H1 (cell line): ENCODE measurements at regions not wholly inside any gene's neighbourhood (a gene's known extent, or its start where the extent isn't known, plus 50 kb on each side); places are given as distances from the start of the nearest gene placed in this dataset.

Experiments
- CTCF ChIA-PET: fragments of 300-600 bp; sonication (Branson Sonifier 250); formaldehyde crosslinking; loops from one replicate; lab custom pipeline; 2021; ENCODE audit not compliant: partially characterized antibody; lab: Charles Lee
- POLR2A ChIA-PET: fragments of 300-600 bp; sonication (Branson Sonifier 250); formaldehyde crosslinking; loops from one replicate; lab custom pipeline; 2021; ENCODE audit warnings: inconsistent platforms; ENCODE audit not compliant: partially characterized antibody; lab: Charles Lee
- DNase-seq, 2 experiments: peaks; one replicate each; pipeline versions ENCODE4 v3.0.0 to v3.0.0-alpha.2; 2010 to 2022; ENCODE audit warnings: low spot score in 2 of 2, low read depth in 1 of 2, mixed read lengths in 1 of 2
- FAIRE-seq: peaks from 2 replicates; lab custom pipeline; 2011; peaks lifted over from hg19 to GRCh38; lab: Jason Lieb, UNC
- H2AFZ ChIP-seq: 2 replicates; pipeline ENCODE4 v1.8.1; 2012; ENCODE audit warnings: low read length, inconsistent platforms
- H2AK5ac ChIP-seq: 2 replicates; pipeline ENCODE4 v1.6.1; 2013; ENCODE audit warnings: low read depth, low read length
- H2BK120ac ChIP-seq: replicated peaks from 2 replicates; pipeline ENCODE3; 2013; ENCODE audit warnings: low read depth, low read length, inconsistent platforms
- H2BK12ac ChIP-seq: 2 replicates; pipeline ENCODE4 v1.6.1; 2013; ENCODE audit warnings: low read depth, low read length
- H2BK15ac ChIP-seq: 2 replicates; pipeline ENCODE4 v1.6.1; 2013; ENCODE audit warnings: low read length
- H2BK20ac ChIP-seq: 2 replicates; pipeline ENCODE4 v1.6.1; 2013; ENCODE audit warnings: low read length
- H2BK5ac ChIP-seq: 2 replicates; pipeline ENCODE4 v1.6.1; 2013; ENCODE audit warnings: low read depth, low read length
- H3K14ac ChIP-seq: 2 replicates; pipeline ENCODE4 v1.6.1; 2013; ENCODE audit warnings: inconsistent platforms; ENCODE audit not compliant: insufficient read length
- H3K18ac ChIP-seq: 2 replicates; pipeline ENCODE4 v1.6.1; 2013; ENCODE audit warnings: low read length; ENCODE audit errors: extremely low read depth
- H3K23ac ChIP-seq: 2 replicates; pipeline ENCODE4 v1.6.1; 2013; ENCODE audit warnings: inconsistent platforms; ENCODE audit not compliant: insufficient read length
- H3K23me2 ChIP-seq: 2 replicates; pipeline ENCODE4 v1.6.1; 2013; ENCODE audit warnings: low read depth, low read length
- H3K27ac ChIP-seq: 2 replicates; pipeline ENCODE4 v1.6.1; 2011; ENCODE audit warnings: low read depth, low read length, inconsistent platforms
- H3K27me3 ChIP-seq, 4 experiments: replicated peaks in 1 of 4; 1 replicate in 1 of 4; 2 replicates in 3 of 4; pipeline versions ENCODE4 v1.6.1 to v1.8.1; 2011 to 2013; ENCODE audit warnings: low read length in 3 of 4, mild to moderate bottlenecking in 3 of 4, inconsistent platforms in 2 of 4, mixed read lengths in 2 of 4, moderate library complexity in 1 of 4; ENCODE audit not compliant: control insufficient read depth in 3 of 4, insufficient read depth in 3 of 4; ENCODE audit errors: extremely low read depth in 1 of 4
- H3K36me3 ChIP-seq, 4 experiments: 2 replicates each; pipeline versions ENCODE4 v1.6.1 to v1.8.1; 2011 to 2013; ENCODE audit warnings: mild to moderate bottlenecking in 4 of 4, low read length in 3 of 4, moderate library complexity in 2 of 4, control low read depth in 1 of 4, inconsistent platforms in 1 of 4; ENCODE audit not compliant: insufficient read depth in 4 of 4, control insufficient read depth in 2 of 4
- H3K4ac ChIP-seq: replicated peaks from 2 replicates; pipeline ENCODE3; 2013; ENCODE audit warnings: low read length, low read depth, mixed read lengths, inconsistent platforms; ENCODE audit not compliant: insufficient read length
- H3K4me1 ChIP-seq, 4 experiments: replicated peaks in 1 of 4; 1 replicate in 1 of 4; 2 replicates in 3 of 4; pipeline versions ENCODE4 v1.6.1 to v1.8.1; 2011 to 2013; ENCODE audit warnings: low read length in 3 of 4, inconsistent platforms in 2 of 4, mixed read lengths in 1 of 4; ENCODE audit not compliant: insufficient read depth in 4 of 4, control insufficient read depth in 3 of 4
- H3K4me2 ChIP-seq, 2 experiments: 2 replicates each; pipeline versions ENCODE4 v1.6.1 to v1.8.1; 2011 to 2013; ENCODE audit warnings: low read depth in 2 of 2, low read length in 2 of 2, control low read depth in 1 of 2, inconsistent platforms in 1 of 2, mild to moderate bottlenecking in 1 of 2; ENCODE audit not compliant: insufficient read depth in 1 of 2
- H3K4me3 ChIP-seq, 4 experiments: fragments of 200-600, 300-600 bp in 1 of 4; sonication (generic), shearing (Covaris generic), sonication (Bioruptor Twin) in 1 of 4; 2 replicates each; pipeline versions ENCODE4 v1.5.1 to v1.8.1; 2011 to 2016; ENCODE audit warnings: low read length in 4 of 4, low read depth in 3 of 4, control low read depth in 2 of 4, inconsistent platforms in 2 of 4, mild to moderate bottlenecking in 2 of 4, mixed read lengths in 1 of 4, moderate library complexity in 1 of 4; ENCODE audit not compliant: insufficient read depth in 2 of 4; ENCODE audit errors: extremely low read depth in 1 of 4
- H3K56ac ChIP-seq: replicated peaks from 2 replicates; pipeline ENCODE3; 2013; ENCODE audit warnings: low read depth, mild to moderate bottlenecking, mixed read lengths, low read length, inconsistent platforms; ENCODE audit not compliant: insufficient read length
- H3K79me1 ChIP-seq: 2 replicates; pipeline ENCODE4 v1.6.1; 2013; ENCODE audit warnings: low read depth, low read length, control low read depth
- H3K79me2 ChIP-seq, 2 experiments: 2 replicates each; pipeline versions ENCODE4 v1.6.1 to v1.8.1; 2012 to 2013; ENCODE audit warnings: low read length in 2 of 2, mild to moderate bottlenecking in 2 of 2, inconsistent platforms in 1 of 2; ENCODE audit not compliant: insufficient read depth in 2 of 2, control insufficient read depth in 1 of 2
- H3K9ac ChIP-seq, 4 experiments: replicated peaks in 1 of 4; 1 replicate in 1 of 4; 2 replicates in 3 of 4; pipeline versions ENCODE4 v1.6.1 to v1.8.1; 2011 to 2013; ENCODE audit warnings: low read depth in 3 of 4, low read length in 3 of 4, control low read depth in 2 of 4, mild to moderate bottlenecking in 2 of 4, moderate library complexity in 2 of 4, inconsistent platforms in 1 of 4; ENCODE audit errors: extremely low read depth in 1 of 4
- H3K9me3 ChIP-seq, 2 experiments: 2 replicates each; pipeline versions ENCODE4 v1.6.1 to v1.8.1; 2012 to 2013; ENCODE audit warnings: mild to moderate bottlenecking in 2 of 2, moderate library complexity in 2 of 2, control low read depth in 1 of 2, inconsistent platforms in 1 of 2, low read depth in 1 of 2, low read length in 1 of 2, mixed read lengths in 1 of 2; ENCODE audit not compliant: insufficient read depth in 2 of 2
- H4K20me1 ChIP-seq, 2 experiments: replicated peaks in 1 of 2; 2 replicates each; pipeline versions ENCODE3 to v1.8.1; 2011 to 2013; ENCODE audit warnings: inconsistent platforms in 2 of 2, low read length in 2 of 2, mild to moderate bottlenecking in 1 of 2; ENCODE audit not compliant: insufficient read depth in 2 of 2, control insufficient read depth in 1 of 2
- H4K5ac ChIP-seq: 2 replicates; pipeline ENCODE4 v1.6.1; 2013; ENCODE audit warnings: low read length, low read depth, mixed read lengths, inconsistent platforms; ENCODE audit not compliant: insufficient read length
- H4K8ac ChIP-seq: 2 replicates; pipeline ENCODE4 v1.8.0; 2013; ENCODE audit warnings: mild to moderate bottlenecking, moderate library complexity, low read length, inconsistent platforms; ENCODE audit not compliant: insufficient read depth; ENCODE audit errors: extremely low read depth
- H4K91ac ChIP-seq: replicated peaks from 2 replicates; pipeline ENCODE3; 2013; ENCODE audit warnings: low read length, mixed read lengths, inconsistent platforms; ENCODE audit not compliant: insufficient read length
- CBX8 ChIP-seq: fragments of 300-800, 300-1000 bp; sonication (generic); IDR thresholded peaks from 2 replicates; pipeline ENCODE4 v1.7.1; 2016; ENCODE audit warnings: low read depth, low read length, borderline replicate concordance
- CHD2 ChIP-seq: IDR thresholded peaks from 2 replicates; pipeline ENCODE4 v1.6.1; 2012; ENCODE audit warnings: low read length, improper control_type of control experiment
- TCF12 ChIP-seq: IDR thresholded peaks from 2 replicates; pipeline ENCODE4 v1.6.1; 2011; ENCODE audit warnings: low read depth, mild to moderate bottlenecking, low read length
- WGBS, 2 experiments: shearing (Covaris generic) in 1 of 2; methylation state at CpG; one replicate each; pipeline versions ENCODE4 v1.1.6 to v1.1.7; 2013 to 2015; ENCODE audit warnings: low lambda C conversion rate in 2 of 2, mixed read lengths in 2 of 2, inconsistent platforms in 1 of 2, low coverage in 1 of 2, missing lambda C conversion rate in 1 of 2; ENCODE audit not compliant: insufficient replicate concordance in 2 of 2, insufficient coverage in 1 of 2, insufficient read length in 1 of 2; ENCODE audit errors: extremely low coverage in 1 of 2, missing lambda C conversion rate in 1 of 2; 5-methylcytosine and 5-hydroxymethylcytosine counted together

- Histone ChIP-seq H3K18ac (no peak overlapping the region), H3K27me3 (no peaks in the 10 kb centered on the region), H3K9ac (peak overlapping the region in 1 of 4 experiments; percentile 34; a peak in 1 of 7 replicates), H2BK120ac (no peak overlapping the region), H2BK20ac (no peak overlapping the region), H2AFZ (no peak overlapping the region), H2BK15ac (no peak overlapping the region), H3K14ac (no peak overlapping the region), H4K20me1 (no peaks in the 10 kb centered on the region), H4K5ac (no peak overlapping the region)
- no peak for FAIRE-seq
- TF ChIP-seq CBX8 (no peak), CHD2 (no peak), TCF12 (no peak)
- TF ChIP-seq, all 59 proteins: peak for 0
- H2BK5ac ChIP-seq, result no peak overlapping the region
- ChIA-PET POLR2A (no interaction called here), CTCF (no interaction called here)
- no peak overlapping the region for H3K4ac ChIP-seq
- 90% methylated on average over 1 of the region's 1 CpG; no CpG with 5 or more reads in 1 of the 2 experiments for WGBS, 2 experiments
- H3K4me3 ChIP-seq, result no peak overlapping the region
- no peaks in the 10 kb centered on the region for H3K79me1 ChIP-seq
- DNase-seq, result no peak
- H2BK12ac ChIP-seq, result no peak overlapping the region
- H3K9me3 ChIP-seq, result peaks cover 2 to 4% of the 10 kb centered on the region in 2 experiments; a peak in 1 of 4 replicates
- no peak overlapping the region for H2AK5ac ChIP-seq
- H3K27ac ChIP-seq, result no peak overlapping the region
- H3K56ac ChIP-seq, result no peak overlapping the region
- no peaks in the 10 kb centered on the region for H3K4me1 ChIP-seq
- no peak overlapping the region for H4K8ac ChIP-seq
- no peak overlapping the region for H3K4me2 ChIP-seq
- H3K23me2 ChIP-seq, result no peaks in the 10 kb centered on the region
- no peaks in the 10 kb centered on the region for H3K36me3 ChIP-seq
- no peak overlapping the region for H3K23ac ChIP-seq
- no peaks in the 10 kb centered on the region for H3K79me2 ChIP-seq
- H4K91ac ChIP-seq, result no peak overlapping the region
Measured at GRCh38 chr5:40073927-40074326, 605.8 kb upstream of the PTGER4 start.
